ENCODE measurements at regions not wholly inside any gene's neighbourhood (a gene's known extent, or its start where the extent isn't known, plus 50 kb on each side); places are given as distances from the start of the nearest gene placed in this dataset.

DNA sequence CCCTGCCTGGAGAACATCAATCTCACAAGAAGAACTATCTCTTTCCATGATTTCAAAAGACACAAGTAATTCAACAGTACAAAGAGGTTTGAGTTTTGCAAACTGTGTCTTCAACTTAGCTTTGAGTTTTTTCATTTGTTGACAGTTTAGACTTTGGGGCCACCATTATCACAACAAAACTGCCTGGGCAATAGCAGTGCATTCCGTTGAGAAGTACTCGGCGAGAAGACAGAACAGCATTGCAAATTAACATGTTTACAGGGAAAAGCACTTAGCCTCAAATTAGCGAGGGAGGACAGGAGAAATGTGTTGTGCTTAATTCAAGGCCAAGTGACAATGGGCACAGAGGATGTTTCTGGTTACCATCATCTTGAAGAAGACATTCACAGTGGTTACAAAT, 133.2 kb upstream of the MPPED2 start:
- DNase-seq (ENCODE audit: insufficient read length, low spot score) = no peak
- no peak for FAIRE-seq
- TF ChIP-seq POLR2A (IDR thresholded peaks at IDR 0.05; ENCODE audit: low read depth, low read length) (no peak), SPI1 (IDR thresholded peaks at IDR 0.05; ENCODE audit: low read depth, low read length) (no peak), PAX5 (IDR thresholded peaks at IDR 0.05; ENCODE audit: insufficient read depth, low read length, severe bottlenecking) (no peak), POLR2AphosphoS5 (IDR thresholded peaks at IDR 0.05; ENCODE audit: low read depth, low read length) (no peak), TAF1 (IDR thresholded peaks at IDR 0.05; ENCODE audit: low read depth, low read length) (no peak), POU2F2 (IDR thresholded peaks at IDR 0.05; ENCODE audit: low read depth, low read length) (no peak)

- FAIRE-seq (no peak), DNase-seq (ENCODE audit: insufficient read length, low spot score) (no peak)
- no peak for TF ChIP-seq TAF1 (IDR thresholded peaks at IDR 0.05; ENCODE audit: low read depth, low read length)
- no peak for TF ChIP-seq POLR2AphosphoS5 (IDR thresholded peaks at IDR 0.05; ENCODE audit: low read depth, low read length)
- TF ChIP-seq POLR2A (IDR thresholded peaks at IDR 0.05; ENCODE audit: low read depth, low read length) = no peak
- TF ChIP-seq POU2F2 (IDR thresholded peaks at IDR 0.05; ENCODE audit: low read depth, low read length) = no peak
- TF ChIP-seq PAX5 (IDR thresholded peaks at IDR 0.05; ENCODE audit: insufficient read depth, low read length, severe bottlenecking) = no peak
- TF ChIP-seq SPI1 (IDR thresholded peaks at IDR 0.05; ENCODE audit: low read depth, low read length) = no peak
Observed at GRCh38 chr11:30717641-30718040, 131.5 kb upstream of the MPPED2 start.

DNA sequence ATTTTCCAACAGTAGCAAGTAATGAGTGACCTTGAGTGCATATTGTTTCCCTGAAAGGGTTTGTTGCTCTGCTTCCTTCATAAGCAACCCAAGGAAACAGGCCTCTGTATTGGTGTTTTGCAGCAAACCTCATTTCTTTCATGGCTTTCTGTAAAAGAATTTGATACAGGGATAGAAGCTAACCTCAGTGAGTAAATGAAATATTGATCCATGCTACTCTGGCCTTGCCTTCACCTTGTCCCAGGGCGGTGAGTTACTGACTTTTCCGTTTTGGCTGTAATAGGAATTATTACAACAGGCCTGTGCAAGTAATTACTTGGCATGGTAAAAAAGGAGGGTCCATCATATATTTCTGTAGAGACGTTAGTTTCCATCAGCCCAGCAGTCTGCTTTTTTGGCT, 130.9 kb upstream of the MPPED2 start:
- no peak for TF ChIP-seq POLR2AphosphoS5 (IDR thresholded peaks at IDR 0.05; ENCODE audit: low read depth, low read length)
- TF ChIP-seq TAF1 (IDR thresholded peaks at IDR 0.05; ENCODE audit: low read depth, low read length) = no peak
- no peak for TF ChIP-seq PAX5 (IDR thresholded peaks at IDR 0.05; ENCODE audit: insufficient read depth, low read length, severe bottlenecking)
- no peak for TF ChIP-seq SPI1 (IDR thresholded peaks at IDR 0.05; ENCODE audit: low read depth, low read length)
- TF ChIP-seq POLR2A (IDR thresholded peaks at IDR 0.05; ENCODE audit: low read depth, low read length) = no peak
- no peak for TF ChIP-seq POU2F2 (IDR thresholded peaks at IDR 0.05; ENCODE audit: low read depth, low read length)
- FAIRE-seq = no peak
- no peak for DNase-seq (ENCODE audit: insufficient read length, low spot score)

DNA sequence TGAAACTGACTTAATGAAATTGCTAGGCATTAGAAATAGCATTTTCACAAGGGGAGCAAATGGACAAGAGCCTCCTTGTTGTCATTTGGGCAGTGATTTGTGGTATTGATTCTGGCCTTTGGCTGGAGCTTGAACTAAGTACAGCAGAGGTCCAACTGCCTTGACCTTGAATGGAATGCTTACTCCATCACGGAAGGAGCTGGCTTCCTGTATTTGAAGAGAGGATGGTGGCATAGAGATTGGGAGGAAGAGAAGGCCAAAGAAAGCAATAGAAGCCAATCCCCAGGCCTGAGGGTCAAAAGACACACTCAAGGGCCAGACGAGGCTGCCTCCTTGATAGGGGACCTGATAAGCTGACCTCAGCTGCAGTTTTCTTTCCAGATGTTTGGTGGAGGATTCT, 126.6 kb upstream of the MPPED2 start:
- DNase-seq (ENCODE audit: insufficient read length, low spot score) (no peak), FAIRE-seq (no peak)
- TF ChIP-seq POU2F2 (IDR thresholded peaks at IDR 0.05; ENCODE audit: low read depth, low read length) (no peak), TAF1 (IDR thresholded peaks at IDR 0.05; ENCODE audit: low read depth, low read length) (no peak), SPI1 (IDR thresholded peaks at IDR 0.05; ENCODE audit: low read depth, low read length) (no peak), POLR2AphosphoS5 (IDR thresholded peaks at IDR 0.05; ENCODE audit: low read depth, low read length) (no peak), PAX5 (IDR thresholded peaks at IDR 0.05; ENCODE audit: insufficient read depth, low read length, severe bottlenecking) (no peak), POLR2A (IDR thresholded peaks at IDR 0.05; ENCODE audit: low read depth, low read length) (no peak)

DNA sequence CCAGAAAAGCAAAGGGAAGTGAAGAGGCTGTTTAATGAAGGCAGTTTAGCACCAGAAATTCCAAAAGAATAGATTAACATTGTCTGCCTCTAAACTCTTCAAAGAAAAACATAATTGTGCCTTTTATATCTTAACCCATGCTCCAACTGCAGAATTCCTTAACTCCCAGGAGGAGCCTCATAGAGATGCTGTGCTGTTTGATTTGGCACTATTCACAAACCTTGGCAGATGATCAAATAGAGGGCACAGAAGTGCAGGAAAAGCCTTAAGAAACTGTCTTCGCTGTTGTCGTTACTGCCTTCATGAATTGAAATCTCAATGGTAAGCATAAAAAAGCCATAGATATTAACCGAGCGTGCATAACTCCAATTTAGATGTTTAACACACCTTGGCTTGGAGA, 124.1 kb upstream of the MPPED2 start:
- TF ChIP-seq POLR2A (IDR thresholded peaks at IDR 0.05; ENCODE audit: low read depth, low read length) = no peak
- FAIRE-seq (no peak), DNase-seq (ENCODE audit: insufficient read length, low spot score) (no peak)

- no peak for FAIRE-seq
- TF ChIP-seq PAX5 (IDR thresholded peaks at IDR 0.05; ENCODE audit: insufficient read depth, low read length, severe bottlenecking) (no peak), SPI1 (IDR thresholded peaks at IDR 0.05; ENCODE audit: low read depth, low read length) (no peak), TAF1 (IDR thresholded peaks at IDR 0.05; ENCODE audit: low read depth, low read length) (no peak), POLR2AphosphoS5 (IDR thresholded peaks at IDR 0.05; ENCODE audit: low read depth, low read length) (no peak), POLR2A (IDR thresholded peaks at IDR 0.05; ENCODE audit: low read depth, low read length) (no peak), POU2F2 (IDR thresholded peaks at IDR 0.05; ENCODE audit: low read depth, low read length) (no peak)
- DNase-seq (ENCODE audit: insufficient read length, low spot score) = no peak
Observed at GRCh38 chr11:30707110-30707509, 121.0 kb upstream of the MPPED2 start.

DNA sequence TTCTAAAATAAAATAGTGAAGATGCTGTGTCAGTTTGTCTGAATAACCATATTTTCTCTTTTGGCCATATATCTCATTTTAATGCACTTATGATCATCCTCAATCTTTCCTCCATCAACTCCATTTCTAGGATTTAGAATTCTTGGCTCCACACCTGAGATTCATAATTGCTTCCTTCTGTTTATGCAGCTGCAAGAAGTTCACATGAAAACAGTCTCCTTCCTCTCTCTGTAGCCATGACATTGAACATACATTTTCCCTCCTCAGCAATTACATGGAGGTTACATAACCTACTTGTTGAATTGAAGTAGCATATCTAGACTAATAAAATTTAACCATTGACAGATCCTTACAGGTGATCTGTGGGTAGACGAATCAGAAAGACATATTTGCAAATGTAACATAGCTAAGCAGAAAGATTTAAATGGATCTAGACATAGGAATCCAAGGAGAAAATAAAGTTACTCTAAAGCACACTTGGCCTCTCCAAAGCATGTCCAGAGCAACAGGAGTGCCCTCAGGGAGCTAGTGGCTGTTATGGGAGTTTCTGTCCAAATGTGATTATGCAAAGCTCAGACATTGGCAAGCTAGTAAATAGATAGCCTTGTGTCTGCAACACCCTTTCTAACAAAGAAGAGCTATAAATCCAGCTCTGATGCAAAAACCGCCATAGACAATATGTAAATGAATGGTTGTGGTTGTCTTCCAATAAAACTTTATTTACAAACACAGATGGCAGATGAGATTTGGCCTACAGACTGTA, 119.9 kb upstream of the MPPED2 start:
- TF ChIP-seq SPI1 (IDR thresholded peaks at IDR 0.05; ENCODE audit: low read depth, low read length) = no peak
- no peak for TF ChIP-seq POLR2AphosphoS5 (IDR thresholded peaks at IDR 0.05; ENCODE audit: low read depth, low read length)
- TF ChIP-seq POU2F2 (IDR thresholded peaks at IDR 0.05; ENCODE audit: low read depth, low read length) = no peak
- no peak for TF ChIP-seq TAF1 (IDR thresholded peaks at IDR 0.05; ENCODE audit: low read depth, low read length)
- no peak for TF ChIP-seq POLR2A (IDR thresholded peaks at IDR 0.05; ENCODE audit: low read depth, low read length)
- no peak for TF ChIP-seq PAX5 (IDR thresholded peaks at IDR 0.05; ENCODE audit: insufficient read depth, low read length, severe bottlenecking)
- DNase-seq (ENCODE audit: insufficient read length, low spot score) (no peak), FAIRE-seq (no peak)

DNA sequence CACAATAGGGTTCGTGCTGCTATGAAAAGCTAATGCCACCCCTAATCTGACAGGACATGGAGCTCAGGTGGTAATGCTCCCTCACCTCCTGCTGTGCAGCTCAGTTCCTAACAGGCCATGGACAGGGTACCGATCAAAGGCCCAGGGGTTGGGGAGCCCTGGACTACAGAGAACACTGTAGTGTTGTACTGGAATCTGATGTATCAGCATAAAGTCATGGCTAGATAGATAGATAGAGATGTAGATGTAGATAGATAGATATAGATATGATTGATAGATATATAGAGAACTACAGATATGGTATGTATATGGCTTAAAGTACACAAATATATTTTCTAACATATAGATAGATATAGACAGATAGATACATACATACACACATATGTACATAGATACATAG, 112.3 kb upstream of the MPPED2 start:
- TF ChIP-seq POLR2AphosphoS5 (IDR thresholded peaks at IDR 0.05; ENCODE audit: low read depth, low read length) (no peak), SPI1 (IDR thresholded peaks at IDR 0.05; ENCODE audit: low read depth, low read length) (no peak), POLR2A (IDR thresholded peaks at IDR 0.05; ENCODE audit: low read depth, low read length) (no peak), TAF1 (IDR thresholded peaks at IDR 0.05; ENCODE audit: low read depth, low read length) (no peak), POU2F2 (IDR thresholded peaks at IDR 0.05; ENCODE audit: low read depth, low read length) (no peak), PAX5 (IDR thresholded peaks at IDR 0.05; ENCODE audit: insufficient read depth, low read length, severe bottlenecking) (no peak)
- FAIRE-seq = no peak

GRCh38 chr11:30697032-30697431, 110.9 kb upstream of the MPPED2 start:
- DNase-seq (ENCODE audit: insufficient read length, low spot score) (no peak), FAIRE-seq (no peak)
- TF ChIP-seq POLR2AphosphoS5 (IDR thresholded peaks at IDR 0.05; ENCODE audit: low read depth, low read length) = no peak
- TF ChIP-seq SPI1 (IDR thresholded peaks at IDR 0.05; ENCODE audit: low read depth, low read length) = no peak
- no peak for TF ChIP-seq PAX5 (IDR thresholded peaks at IDR 0.05; ENCODE audit: insufficient read depth, low read length, severe bottlenecking)
- TF ChIP-seq POU2F2 (IDR thresholded peaks at IDR 0.05; ENCODE audit: low read depth, low read length) = no peak
- no peak for TF ChIP-seq POLR2A (IDR thresholded peaks at IDR 0.05; ENCODE audit: low read depth, low read length)
- no peak for TF ChIP-seq TAF1 (IDR thresholded peaks at IDR 0.05; ENCODE audit: low read depth, low read length)

More for the DNA sequence above, 112.3 kb upstream of the MPPED2 start:
- no peak for DNase-seq (ENCODE audit: insufficient read length, low spot score)

DNA sequence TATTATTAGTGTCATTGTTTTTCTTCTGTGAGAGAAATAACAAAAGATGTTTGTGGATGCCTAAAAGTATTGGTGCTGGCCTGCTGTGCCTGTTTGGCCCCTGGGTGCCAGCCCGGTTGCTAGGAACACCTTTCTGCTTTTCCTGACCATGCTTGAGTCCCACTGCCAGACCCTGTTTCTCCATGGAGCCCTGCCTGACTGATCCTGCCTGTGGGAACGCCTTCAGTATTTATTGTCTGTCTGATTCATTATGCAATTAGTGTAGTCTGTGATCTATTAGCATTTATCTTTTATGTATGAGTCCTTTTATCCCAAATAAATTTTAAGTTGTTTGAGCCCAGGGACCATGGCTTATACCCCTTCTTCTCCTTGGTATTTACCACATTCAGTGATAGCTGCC, 98.6 kb upstream of the MPPED2 start:
- FAIRE-seq (no peak), DNase-seq (ENCODE audit: insufficient read length, low spot score) (no peak)
- TF ChIP-seq SPI1 (IDR thresholded peaks at IDR 0.05; ENCODE audit: low read depth, low read length) = no peak
- no peak for TF ChIP-seq POU2F2 (IDR thresholded peaks at IDR 0.05; ENCODE audit: low read depth, low read length)
- no peak for TF ChIP-seq TAF1 (IDR thresholded peaks at IDR 0.05; ENCODE audit: low read depth, low read length)
- TF ChIP-seq POLR2AphosphoS5 (IDR thresholded peaks at IDR 0.05; ENCODE audit: low read depth, low read length) = no peak
- TF ChIP-seq POLR2A (IDR thresholded peaks at IDR 0.05; ENCODE audit: low read depth, low read length) = no peak
- TF ChIP-seq PAX5 (IDR thresholded peaks at IDR 0.05; ENCODE audit: insufficient read depth, low read length, severe bottlenecking) = no peak
